ENCODE measurements at regions not wholly inside any gene's neighbourhood (a gene's known extent, or its start where the extent isn't known, plus 50 kb on each side); places are given as distances from the start of the nearest gene placed in this dataset.

DNA sequence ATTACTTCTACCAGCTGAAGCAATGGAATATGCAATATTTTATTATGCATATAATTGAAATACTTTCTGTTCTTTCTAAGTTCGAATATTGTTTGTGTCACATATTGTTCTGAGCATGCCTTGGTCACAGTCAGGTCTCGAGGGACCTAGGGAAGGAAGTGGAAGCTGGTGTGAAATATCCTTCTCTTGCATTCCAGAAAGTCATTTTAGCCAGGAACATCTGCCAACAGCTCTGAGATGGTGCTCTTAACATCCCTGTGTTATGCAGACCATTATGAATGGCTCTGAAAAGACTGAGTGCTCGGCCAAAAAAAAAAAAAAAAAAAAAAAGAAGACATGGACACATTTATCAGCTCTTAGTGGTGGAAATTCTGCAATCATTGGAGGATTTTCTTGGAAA, 132.7 kb upstream of the JAG1 start:
- DNase-seq (ENCODE audit: low spot score) = no peak

- no peak for DNase-seq (ENCODE audit: low spot score)
Measured at GRCh38 chr20:10807013-10807412, 133.2 kb upstream of the JAG1 start.

DNA sequence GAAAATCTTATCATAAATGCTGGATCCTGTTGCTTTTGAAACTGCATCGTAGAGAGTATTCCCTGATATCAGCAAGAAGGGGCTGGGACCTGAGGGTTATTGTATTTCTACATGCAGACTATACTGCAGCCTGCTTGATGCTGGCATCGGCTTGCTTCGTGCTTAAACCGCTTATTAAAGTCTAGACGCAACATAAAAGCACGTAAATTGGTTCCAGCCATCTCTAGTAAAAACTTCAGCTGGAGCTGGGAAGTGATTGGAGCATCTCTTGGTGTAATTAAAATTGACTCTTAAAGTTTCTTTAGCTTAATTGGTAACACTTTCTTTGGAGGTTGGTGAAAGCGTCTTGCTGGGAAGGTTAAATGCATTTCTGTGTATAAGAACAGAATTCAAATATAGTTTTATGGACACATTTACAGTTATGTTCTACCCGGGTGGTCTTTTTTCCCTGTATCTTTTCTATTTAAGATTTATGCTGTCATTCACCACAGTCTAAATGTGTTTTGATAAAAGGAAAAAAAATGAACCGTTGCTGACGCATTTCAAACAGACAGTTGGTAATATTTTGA, 139.0 kb upstream of the JAG1 start:
- no peak for DNase-seq (ENCODE audit: low spot score)

DNA sequence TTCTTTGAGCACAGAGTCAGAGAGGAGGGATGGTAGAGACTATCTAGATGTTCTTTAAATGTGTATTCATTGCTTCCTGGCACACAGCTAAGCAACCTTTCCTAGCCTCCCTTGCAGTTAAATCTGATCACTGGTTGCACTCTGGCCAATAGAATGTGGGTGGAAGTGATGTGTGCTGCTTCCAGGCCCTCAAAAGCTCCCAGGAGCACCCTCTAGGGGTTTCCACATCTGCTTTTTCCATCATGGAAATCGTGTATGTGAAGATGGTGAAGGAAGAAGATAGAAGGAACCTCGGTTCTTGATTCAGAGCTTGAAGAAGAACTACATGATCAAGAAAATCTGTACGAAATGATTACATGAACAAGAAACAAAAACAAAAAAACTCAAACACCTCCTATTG, 149.8 kb upstream of the JAG1 start:
- no peak for DNase-seq (ENCODE audit: low spot score)

DNA sequence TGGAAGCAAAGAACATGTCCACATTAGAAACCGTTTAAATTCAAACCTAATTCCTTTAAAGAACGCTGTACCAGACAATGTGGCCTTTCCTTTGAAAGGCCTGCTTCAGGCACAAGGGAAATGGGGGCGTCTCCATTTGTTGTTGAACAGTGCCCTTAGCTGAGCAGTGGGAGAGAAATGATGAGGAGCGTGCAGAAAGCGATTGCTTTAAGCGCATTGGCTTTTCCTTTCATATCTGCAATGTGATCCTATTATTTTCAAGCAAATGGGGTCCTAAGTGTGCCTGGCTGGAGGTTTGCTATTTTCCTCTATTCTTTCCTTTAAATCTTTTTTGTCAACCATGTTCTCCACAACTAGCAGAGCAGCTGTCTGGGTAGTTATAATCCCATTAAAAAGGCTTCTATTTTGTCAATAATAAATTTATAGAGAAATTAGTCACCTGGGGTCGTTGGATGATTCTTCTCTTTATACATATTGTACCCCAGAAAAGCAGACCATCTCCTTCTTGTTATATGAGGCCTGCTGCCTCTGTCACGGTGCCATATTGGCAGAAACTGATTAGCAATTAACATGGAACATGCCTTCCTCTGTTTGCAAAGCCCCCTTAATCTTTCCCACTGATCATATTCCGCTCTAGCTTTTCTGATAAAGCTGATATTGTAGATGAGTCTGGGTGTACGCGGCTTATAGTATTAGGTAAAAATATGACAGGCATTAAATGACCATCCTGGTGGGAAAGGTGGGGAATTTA, 151.1 kb upstream of the JAG1 start:
- DNase-seq (ENCODE audit: low spot score) = no peak

GRCh38 chr20:10826111-10826510, 152.3 kb upstream of the JAG1 start:
- no peak for DNase-seq (ENCODE audit: low spot score)

DNA sequence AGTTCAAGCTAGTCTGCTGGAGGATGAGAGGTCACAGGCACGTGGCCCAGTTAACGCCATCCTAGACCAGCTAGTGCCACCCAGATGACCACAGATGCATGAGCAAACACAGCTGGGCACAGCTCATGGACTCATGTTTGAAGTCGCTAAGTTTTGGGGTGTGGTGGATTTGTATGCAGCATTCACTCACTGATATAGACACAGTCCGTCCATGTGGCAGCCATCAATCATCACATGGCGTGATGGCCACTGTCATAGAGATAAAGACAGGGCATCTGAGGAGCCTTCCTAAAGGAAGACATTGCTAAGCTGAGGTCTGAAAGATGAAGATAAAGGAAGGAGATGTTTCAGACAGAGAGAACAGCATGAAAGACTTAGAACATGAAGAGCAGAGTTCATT, 154.4 kb upstream of the JAG1 start:
- no peak for DNase-seq (ENCODE audit: low spot score)

DNA sequence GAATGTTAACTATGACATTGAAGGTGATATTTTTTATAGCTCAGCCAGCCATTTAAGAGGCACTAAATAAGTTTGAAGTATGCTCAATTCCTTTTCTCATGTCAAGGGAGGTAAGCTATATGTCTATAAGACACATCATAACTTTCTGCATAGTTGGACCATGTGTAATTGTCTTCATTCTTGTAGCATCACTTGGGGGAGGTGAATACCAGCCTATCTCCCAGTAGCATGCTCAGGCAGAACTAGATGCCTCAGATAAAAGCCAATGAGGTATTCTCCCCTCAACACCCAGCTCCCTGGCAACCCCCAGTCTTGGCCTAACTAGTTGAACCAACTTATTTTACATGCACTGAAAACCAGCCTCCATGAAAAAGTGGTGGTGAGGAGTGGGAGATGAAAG, 158.3 kb upstream of the JAG1 start:
- no peak for DNase-seq (ENCODE audit: low spot score)

- no peak for DNase-seq (ENCODE audit: low spot score)
Measured at GRCh38 chr20:10837901-10838300, 164.1 kb upstream of the JAG1 start.

- DNase-seq (ENCODE audit: low spot score) = no peak
Measured at GRCh38 chr20:10842116-10842515, 168.3 kb upstream of the JAG1 start.

DNA sequence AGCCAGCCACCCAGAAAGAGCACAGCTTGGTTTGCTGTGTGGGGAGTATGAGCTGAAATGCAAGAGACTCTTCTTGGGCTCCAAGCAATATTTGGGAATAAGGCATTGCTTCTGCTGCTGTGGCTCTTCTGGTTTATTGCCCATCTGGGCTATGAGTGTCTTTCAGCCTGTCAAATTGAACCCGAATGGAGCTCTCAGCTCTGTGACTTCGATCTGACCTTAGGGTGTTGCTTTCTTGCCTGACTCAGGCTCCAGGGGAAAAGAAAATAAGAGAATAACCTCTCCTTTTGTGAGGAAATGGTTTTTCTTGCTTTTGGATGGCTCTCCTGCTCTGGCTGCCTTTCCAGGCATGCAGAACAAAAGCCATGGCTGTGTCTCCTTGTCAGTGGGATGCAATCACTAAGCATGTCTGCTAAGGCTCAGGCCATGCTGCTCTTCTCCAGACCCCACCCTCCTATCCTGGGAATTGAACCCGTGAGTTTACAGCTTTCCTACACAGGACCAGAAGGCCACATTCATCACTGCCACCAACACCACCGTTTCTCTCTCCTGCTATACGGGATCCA, 169.4 kb upstream of the JAG1 start:
- no peak for DNase-seq (ENCODE audit: low spot score)

DNA sequence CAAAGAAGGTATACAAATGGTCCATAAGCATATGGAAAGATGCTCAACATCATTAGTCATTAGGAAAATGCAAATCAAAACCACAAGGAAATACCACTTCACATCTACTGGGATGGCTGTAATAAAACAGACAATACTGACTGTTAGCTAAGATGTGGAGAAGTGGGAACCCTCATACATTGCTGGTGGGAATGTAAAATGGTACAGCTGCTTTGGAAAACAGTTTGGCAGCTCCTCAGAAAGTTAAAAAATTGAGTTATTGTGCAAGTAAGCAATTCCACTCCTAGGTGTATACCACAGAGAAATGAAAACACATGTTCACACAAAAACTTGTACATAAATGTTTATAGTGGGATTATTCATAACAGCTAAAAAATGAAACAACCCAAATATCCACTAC, 173.0 kb upstream of the JAG1 start:
- no peak for DNase-seq (ENCODE audit: low spot score)

DNA sequence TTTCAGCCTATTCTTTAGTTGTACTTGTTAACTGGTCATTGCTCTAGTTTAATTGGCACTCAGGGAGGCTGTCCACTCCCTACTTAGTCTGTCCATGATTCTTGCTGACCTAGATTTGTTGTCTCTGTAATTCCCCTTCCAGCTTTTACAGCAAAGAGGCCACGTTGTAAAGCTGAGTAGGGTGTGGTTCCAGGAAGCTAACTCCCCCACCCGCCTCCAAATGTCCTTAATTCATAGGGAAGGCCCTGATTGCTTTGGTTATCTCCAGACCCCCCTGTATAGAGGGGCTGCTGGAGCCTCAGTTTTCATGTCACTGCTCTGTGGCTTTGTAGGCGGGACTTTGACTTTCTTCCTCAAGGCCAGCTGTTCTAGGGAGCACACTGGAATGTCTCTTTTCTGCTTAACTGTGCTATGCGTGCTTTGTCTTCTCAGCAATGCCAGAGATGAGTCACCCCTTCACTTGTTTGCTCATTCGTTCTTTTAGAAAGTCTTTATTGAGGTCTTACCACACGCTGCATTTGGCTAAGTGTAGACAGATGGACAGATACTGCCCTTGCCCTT, 175.1 kb upstream of the JAG1 start:
- peak; percentile 19 for DNase-seq (ENCODE audit: low spot score)

DNA sequence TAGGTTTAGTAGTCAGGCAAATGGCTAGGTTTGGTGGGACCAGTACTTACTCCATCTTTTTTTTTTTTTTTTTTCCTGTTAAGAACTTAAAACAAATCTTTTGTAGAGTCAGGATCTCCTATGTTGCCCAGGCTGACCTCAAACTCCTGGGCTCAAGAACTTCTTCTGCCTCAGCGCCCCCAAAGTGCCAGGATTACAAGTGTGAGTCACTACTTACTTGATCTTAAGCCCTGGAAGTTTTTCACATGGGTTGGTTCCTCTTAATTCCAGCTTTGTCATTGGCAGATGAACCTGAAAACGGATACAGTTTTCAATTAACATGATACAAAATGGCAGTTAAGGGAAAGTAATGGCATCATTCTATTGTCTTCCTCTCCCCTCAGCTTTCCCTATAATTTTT, 179.4 kb upstream of the JAG1 start:
- no peak for DNase-seq (ENCODE audit: low spot score)

DNA sequence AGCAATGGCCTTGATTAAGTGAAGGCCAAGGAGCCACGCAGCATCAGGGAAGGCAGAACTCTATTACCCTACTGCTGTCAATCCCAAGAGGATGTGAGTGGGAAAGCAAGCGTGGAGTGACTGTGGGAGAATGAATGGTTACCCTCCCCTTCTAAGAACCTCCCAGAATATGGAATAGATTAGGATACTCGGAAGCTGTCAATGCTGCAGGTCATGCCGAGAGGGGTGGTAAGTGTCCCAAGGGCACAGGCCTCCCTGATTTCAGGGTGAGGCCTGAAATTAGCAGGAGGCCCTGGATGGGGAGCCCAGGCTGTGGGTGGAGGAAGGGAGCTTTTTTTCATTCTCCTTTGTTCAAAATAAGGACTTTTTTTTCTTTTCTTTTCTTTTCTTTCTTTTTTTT, 179.9 kb upstream of the JAG1 start:
- DNase-seq (ENCODE audit: low spot score) = no peak

GRCh38 chr20:10854976-10855375, 181.2 kb upstream of the JAG1 start:
- DNase-seq (ENCODE audit: low spot score) = no peak

DNA sequence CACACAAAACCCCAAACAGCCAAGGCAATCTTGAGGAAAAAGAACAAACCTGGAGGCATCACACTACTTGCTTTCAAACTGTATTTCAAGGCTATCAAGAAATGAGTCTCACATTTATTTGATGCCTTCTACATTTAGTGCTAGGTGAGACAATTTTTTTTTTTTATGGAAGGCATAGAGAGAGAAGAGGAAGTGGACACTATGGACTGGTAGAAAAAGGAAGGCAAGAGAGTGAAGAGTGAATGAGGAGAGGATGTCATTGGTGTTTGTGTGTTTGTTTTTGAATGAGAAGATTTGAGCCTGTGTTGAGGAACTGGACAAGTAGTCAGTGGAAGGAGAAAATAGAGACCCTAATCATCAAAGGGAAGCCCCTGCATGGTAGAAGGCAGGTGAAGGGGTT, 182.0 kb upstream of the JAG1 start:
- DNase-seq (ENCODE audit: low spot score) = no peak

GRCh38 chr20:10856237-10857015, 182.6 kb upstream of the JAG1 start:
- no peak for DNase-seq (ENCODE audit: low spot score)

DNA sequence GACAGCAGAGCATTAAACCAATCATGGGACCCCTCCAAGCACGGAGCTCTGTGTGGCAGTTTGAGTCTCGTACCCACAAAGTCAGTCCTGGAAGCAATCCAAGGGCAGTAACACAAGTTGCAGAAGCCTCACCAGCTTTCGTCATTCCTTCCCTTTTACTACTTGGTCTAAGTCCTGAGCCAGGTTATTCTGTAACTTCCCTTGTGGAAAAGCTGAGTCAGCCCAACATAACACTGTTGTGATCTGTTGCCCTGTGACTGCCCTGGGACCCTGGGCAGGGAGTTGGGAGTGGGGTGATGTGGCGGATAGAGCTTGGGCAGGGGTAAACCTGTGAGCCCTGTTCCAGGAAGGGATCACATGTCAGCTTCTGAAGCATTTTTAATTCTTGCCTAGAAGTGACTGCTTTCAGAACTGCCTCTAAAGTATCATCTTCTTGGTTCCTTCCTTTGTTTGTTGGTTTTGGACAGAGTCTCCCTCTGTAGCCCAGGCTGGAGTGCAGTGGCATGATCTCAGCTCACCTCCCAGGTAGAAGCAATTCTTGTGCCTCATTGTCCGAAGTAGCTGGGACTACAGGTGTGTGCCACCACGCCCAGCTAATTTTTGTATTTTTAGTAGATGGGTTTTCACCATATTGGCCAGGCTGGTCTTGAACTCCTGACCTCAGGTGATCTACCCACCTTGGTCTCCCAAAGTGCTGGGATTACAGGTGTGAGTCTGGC, 183.7 kb upstream of the JAG1 start:
- DNase-seq (ENCODE audit: low spot score) = peak; percentile 4

- DNase-seq (ENCODE audit: low spot score) = no peak
Measured at GRCh38 chr20:10861090-10861489, 187.3 kb upstream of the JAG1 start.

- DNase-seq (ENCODE audit: low spot score) = no peak
Measured at GRCh38 chr20:10861619-10862018, 187.8 kb upstream of the JAG1 start.
